Lower lobe of right lung (tissue), 2 donors: ENCODE measurements at regions not wholly inside any gene's neighbourhood (a gene's known extent, or its start where the extent isn't known, plus 50 kb on each side); places are given as distances from the start of the nearest gene placed in this dataset.

Experiments
- ATAC-seq, 2 donors: fragments of 200-7000 bp; cut with Tn5 transposase; one replicate each; pipeline ENCODE4 v1.9.1; 2020 to 2022; ENCODE audit warnings: mild to moderate bottlenecking in 2 of 2, moderate library complexity in 2 of 2
- DNase-seq: peaks from one replicate; pipeline ENCODE4 v3.0.0-alpha.2; 2020
- H3K27ac ChIP-seq: fragments of 200-600 bp; one replicate; pipeline ENCODE4 v1.8.0; 2022
- H3K27me3 ChIP-seq: fragments of 200-600 bp; one replicate; pipeline ENCODE4 v1.8.0; 2022; ENCODE audit warnings: low read depth
- H3K36me3 ChIP-seq: fragments of 200-600 bp; one replicate; pipeline ENCODE4 v1.8.0; 2022; ENCODE audit warnings: mild to moderate bottlenecking
- H3K4me1 ChIP-seq: fragments of 200-600 bp; one replicate; pipeline ENCODE4 v1.8.0; 2022
- H3K4me3 ChIP-seq: fragments of 200-600 bp; one replicate; pipeline ENCODE4 v1.8.0; 2022; ENCODE audit warnings: mild to moderate bottlenecking
- H3K9me3 ChIP-seq: fragments of 200-600 bp; one replicate; pipeline ENCODE4 v1.8.0; 2022
- CTCF ChIP-seq: fragments of 200-600 bp; IDR thresholded peaks from one replicate; pipeline ENCODE4 v1.8.0; 2022; ENCODE audit warnings: antibody characterized with exemption, mild to moderate bottlenecking
- intact Hi-C: fragments of 100-400 bp; cut with DNase I; formaldehyde crosslinking; loops from one replicate; pipeline ENCODE4 v1.11.0; 2022
- donor health status: DM: no; HTN: yes; CAD: no; lungs with severe emphysema.

- no peak overlapping the region for H3K27ac ChIP-seq
- H3K4me1 ChIP-seq, result no peaks in the 10 kb centered on the region
- H3K9me3 ChIP-seq, result no peaks in the 10 kb centered on the region
- no peaks in the 10 kb centered on the region for H3K27me3 ChIP-seq
- no peak for ATAC-seq
- H3K4me3 ChIP-seq, result no peak overlapping the region
- no peak for DNase-seq
- intact Hi-C loops, result no loop called here
- TF ChIP-seq CTCF, result no peak
- no peaks in the 10 kb centered on the region for H3K36me3 ChIP-seq
These were observed 160.1 kb upstream of the CPNE8 start for GRCh38 chr12:39065455-39065854.

- no peak for TF ChIP-seq CTCF
These were observed 159.3 kb upstream of the CPNE8 start for GRCh38 chr12:39064708-39065107.

GRCh38 chr12:39062266-39062996, 157.0 kb upstream of the CPNE8 start:
- H3K27me3 ChIP-seq, result no peaks in the 10 kb centered on the region
- H3K27ac ChIP-seq, result no peak overlapping the region
- no peak for TF ChIP-seq CTCF
- no peaks in the 10 kb centered on the region for H3K36me3 ChIP-seq
- ATAC-seq (no peak), DNase-seq (no peak)
- no peaks in the 10 kb centered on the region for H3K4me1 ChIP-seq
- H3K4me3 ChIP-seq, result no peak overlapping the region
- intact Hi-C loops, result no loop called here
- H3K9me3 ChIP-seq, result no peaks in the 10 kb centered on the region

More at GRCh38 chr12:39064708-39065107, 159.3 kb upstream of the CPNE8 start:
- no peak overlapping the region for H3K27ac ChIP-seq
- H3K4me1 ChIP-seq, result no peaks in the 10 kb centered on the region
- H3K9me3 ChIP-seq, result no peaks in the 10 kb centered on the region
- ATAC-seq (no peak), DNase-seq (no peak)
- no peaks in the 10 kb centered on the region for H3K27me3 ChIP-seq
- intact Hi-C loops, result no loop called here
- no peak overlapping the region for H3K4me3 ChIP-seq
- no peaks in the 10 kb centered on the region for H3K36me3 ChIP-seq

DNA sequence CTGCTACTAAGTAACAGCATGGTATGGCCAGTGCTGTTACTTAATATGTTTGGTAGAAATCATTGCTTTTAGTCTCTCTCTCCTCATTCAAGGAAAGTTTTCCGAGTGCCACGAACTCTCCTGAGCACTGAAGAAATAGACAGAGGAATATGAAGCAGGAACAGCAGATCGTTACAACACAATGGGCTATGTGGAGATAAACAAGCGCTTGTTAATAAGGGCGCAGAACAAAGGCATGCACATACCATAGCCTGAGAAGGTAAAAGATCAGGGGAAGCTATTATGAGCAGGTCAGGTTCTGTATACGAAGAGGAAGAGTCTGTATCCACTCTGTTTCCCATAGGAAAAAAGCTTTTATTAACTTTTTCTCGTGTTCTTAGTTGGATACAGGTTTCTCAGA, 156.2 kb upstream of the CPNE8 start:
- Histone ChIP-seq H3K36me3 (no peaks in the 10 kb centered on the region), H3K27ac (no peak overlapping the region), H3K4me1 (no peaks in the 10 kb centered on the region), H3K4me3 (no peak overlapping the region), H3K27me3 (no peaks in the 10 kb centered on the region), H3K9me3 (no peaks in the 10 kb centered on the region)
- intact Hi-C loops, result no loop called here
- no peak for ATAC-seq
- DNase-seq, result no peak
- TF ChIP-seq CTCF, result no peak

- Histone ChIP-seq H3K9me3 (no peaks in the 10 kb centered on the region), H3K27ac (no peak overlapping the region), H3K4me3 (no peak overlapping the region), H3K4me1 (peaks cover 3% of the 10 kb centered on the region), H3K36me3 (no peaks in the 10 kb centered on the region), H3K27me3 (no peaks in the 10 kb centered on the region)
- ATAC-seq (no peak), DNase-seq (no peak)
- intact Hi-C loops, result no loop called here
- TF ChIP-seq CTCF, result no peak
These were observed 143.0 kb upstream of the CPNE8 start for GRCh38 chr12:39048395-39048794.
